HG03175 (cell line): ENCODE measurements at regions not wholly inside any gene's neighbourhood (a gene's known extent, or its start where the extent isn't known, plus 50 kb on each side); places are given as distances from the start of the nearest gene placed in this dataset.
"Not testable (repeated sequence)": the region's sequence is repeated elsewhere in the genome, so short reads cannot be mapped to it uniquely, and the experiment has no call there.

Source experiments
- ATAC-seq: cut with Tn5 transposase; IDR thresholded peaks from one replicate; pipeline ENCODE4 v1.9.1; 2021; ENCODE audit warnings: mild to moderate bottlenecking, moderate library complexity; ENCODE audit not compliant: unreplicated experiment

- ATAC-seq = no peak
Observed at GRCh38 chr6:81049425-81050042, 702.9 kb downstream of the TENT5A start.

- no peak for ATAC-seq
Observed at GRCh38 chr6:81031416-81031815, 721.1 kb downstream of the TENT5A start.

- ATAC-seq = no peak
Observed at GRCh38 chr6:81026041-81026553, 726.4 kb downstream of the TENT5A start.

GRCh38 chr6:81023709-81024108 is 728.8 kb downstream of the TENT5A start:
- ATAC-seq = no peak

- ATAC-seq = no peak
Observed at GRCh38 chr6:81023007-81023582, 729.4 kb downstream of the TENT5A start.

GRCh38 chr6:81017586-81017985 is 734.9 kb downstream of the TENT5A start:
- ATAC-seq = not testable (repeated sequence)

- no peak for ATAC-seq
Observed at GRCh38 chr6:81003894-81004293, 748.6 kb downstream of the TENT5A start.

GRCh38 chr6:81003156-81003555 is 749.3 kb downstream of the TENT5A start:
- no peak for ATAC-seq

- ATAC-seq = no peak
Observed at GRCh38 chr6:81002126-81002525, 750.4 kb downstream of the TENT5A start.

- no peak for ATAC-seq
Observed at GRCh38 chr6:80991316-80991715, 761.2 kb downstream of the TENT5A start.

GRCh38 chr6:80988892-80989291 is 763.6 kb downstream of the TENT5A start:
- ATAC-seq = no peak

GRCh38 chr6:80988286-80988685 is 764.2 kb downstream of the TENT5A start:
- ATAC-seq = no peak

GRCh38 chr6:80981226-80981625 is 771.3 kb downstream of the TENT5A start:
- not testable (repeated sequence) for ATAC-seq

GRCh38 chr6:80976336-80976735 is 776.1 kb downstream of the TENT5A start:
- no peak for ATAC-seq

GRCh38 chr6:80974579-80974978 is 777.9 kb downstream of the TENT5A start:
- ATAC-seq = no peak

GRCh38 chr6:80969439-80969838 is 783.0 kb downstream of the TENT5A start:
- ATAC-seq = no peak

GRCh38 chr6:80967609-80968008 is 784.9 kb downstream of the TENT5A start:
- ATAC-seq = no peak

GRCh38 chr6:80962382-80962781 is 790.1 kb downstream of the TENT5A start:
- no peak for ATAC-seq

GRCh38 chr6:80961166-80961565 is 791.3 kb downstream of the TENT5A start:
- ATAC-seq = no peak

- ATAC-seq = no peak
Observed at GRCh38 chr6:80959034-80959433, 793.4 kb downstream of the TENT5A start.

- no peak for ATAC-seq
Observed at GRCh38 chr6:80956898-80957297, 795.6 kb downstream of the TENT5A start.

- not testable (repeated sequence) for ATAC-seq
Observed at GRCh38 chr6:80952479-80952878, 800.0 kb downstream of the TENT5A start.

- ATAC-seq = no peak
Observed at GRCh38 chr6:80946402-80946801, 806.1 kb downstream of the TENT5A start.
